Nephron (organoid): ENCODE measurements at regions not wholly inside any gene's neighbourhood (a gene's known extent, or its start where the extent isn't known, plus 50 kb on each side); places are given as distances from the start of the nearest gene placed in this dataset.
"Not testable (repeated sequence)": the region's sequence is repeated elsewhere in the genome, so short reads cannot be mapped to it uniquely, and the experiment has no call there.

Experiments
- H3K27ac Mint-ChIP-seq, 3 experiments: 2 replicates each; pipeline ENCODE4 v1.8.0; 2020; ENCODE audit warnings: mixed read lengths in 3 of 3, mild to moderate bottlenecking in 2 of 3, moderate library complexity in 1 of 3
- H3K27me3 Mint-ChIP-seq: 2 replicates; pipeline ENCODE4 v1.8.0; 2021; ENCODE audit warnings: low read depth, mild to moderate bottlenecking, moderate library complexity, mixed read lengths
- H3K36me3 Mint-ChIP-seq: 2 replicates; pipeline ENCODE4 v1.8.0; 2020; ENCODE audit warnings: low read depth, mixed read lengths
- H3K4me1 Mint-ChIP-seq: 2 replicates; pipeline ENCODE4 v1.8.0; 2020; ENCODE audit warnings: mixed read lengths
- H3K4me3 Mint-ChIP-seq, 3 experiments: 2 replicates each; pipeline ENCODE4 v1.8.0; 2020; ENCODE audit warnings: mild to moderate bottlenecking in 3 of 3, mixed read lengths in 3 of 3, moderate library complexity in 2 of 3
- H3K9me3 Mint-ChIP-seq: 2 replicates; pipeline ENCODE4 v1.8.0; 2020; ENCODE audit warnings: mixed read lengths

- H3K36me3 Mint-ChIP-seq, H3K27ac Mint-ChIP-seq, H3K4me1 Mint-ChIP-seq, H3K9me3 Mint-ChIP-seq, H3K4me3 Mint-ChIP-seq: not testable (repeated sequence)
- H3K27me3 Mint-ChIP-seq: peaks cover 26% of the 10 kb centered on the region
These were observed 81.5 kb downstream of the TRIM69 start for GRCh38 chr15:44817797-44818196.

DNA sequence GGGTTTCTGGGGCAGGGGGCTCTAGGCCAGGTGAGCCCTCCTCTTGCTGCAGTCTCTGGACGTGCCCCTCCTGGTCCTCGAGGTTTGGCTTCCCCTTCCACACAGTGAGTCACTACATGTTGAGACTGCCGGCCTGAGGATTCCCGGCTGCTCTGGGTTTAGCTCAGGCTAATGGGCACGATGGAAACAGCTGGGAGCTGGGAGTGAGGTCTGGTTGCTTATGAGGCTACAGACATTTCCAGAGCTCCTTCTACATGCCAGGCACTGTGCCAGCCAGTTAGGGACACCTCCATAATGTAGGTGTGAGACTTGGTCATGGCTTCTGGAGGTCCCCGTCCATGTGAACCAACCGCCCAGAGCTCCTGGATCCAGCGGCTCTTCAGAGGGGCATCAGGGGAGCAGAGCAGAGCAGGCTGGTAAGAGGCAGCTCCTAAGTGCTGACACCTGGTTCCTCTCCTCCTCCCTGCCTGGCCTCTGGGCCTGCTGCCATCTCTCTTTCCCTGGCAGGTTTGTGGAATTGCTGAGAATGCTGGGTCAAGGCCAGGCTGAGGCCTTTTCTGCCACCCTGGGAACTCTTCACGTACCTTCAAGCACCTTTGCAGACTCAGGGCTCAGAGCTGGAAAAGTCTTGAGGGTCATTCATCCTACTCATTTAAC is 83.1 kb downstream of the TRIM69 start:
- not testable (repeated sequence) for H3K36me3 Mint-ChIP-seq, H3K4me3 Mint-ChIP-seq, H3K4me1 Mint-ChIP-seq, H3K9me3 Mint-ChIP-seq, H3K27ac Mint-ChIP-seq
- peaks cover 16% of the 10 kb centered on the region for H3K27me3 Mint-ChIP-seq

GRCh38 chr15:44820535-44820934 is 84.2 kb downstream of the TRIM69 start:
- not testable (repeated sequence) for H3K4me3 Mint-ChIP-seq, H3K9me3 Mint-ChIP-seq, H3K4me1 Mint-ChIP-seq, H3K27ac Mint-ChIP-seq, H3K36me3 Mint-ChIP-seq
- peaks cover 11% of the 10 kb centered on the region for H3K27me3 Mint-ChIP-seq

- not testable (repeated sequence) for H3K4me3 Mint-ChIP-seq, H3K9me3 Mint-ChIP-seq, H3K4me1 Mint-ChIP-seq, H3K36me3 Mint-ChIP-seq
- peak overlapping the region in 1 of 3 experiments; percentile 17 for H3K27ac Mint-ChIP-seq
- peaks cover 11% of the 10 kb centered on the region for H3K27me3 Mint-ChIP-seq
These were observed 84.6 kb downstream of the TRIM69 start for GRCh38 chr15:44820967-44821366.

DNA sequence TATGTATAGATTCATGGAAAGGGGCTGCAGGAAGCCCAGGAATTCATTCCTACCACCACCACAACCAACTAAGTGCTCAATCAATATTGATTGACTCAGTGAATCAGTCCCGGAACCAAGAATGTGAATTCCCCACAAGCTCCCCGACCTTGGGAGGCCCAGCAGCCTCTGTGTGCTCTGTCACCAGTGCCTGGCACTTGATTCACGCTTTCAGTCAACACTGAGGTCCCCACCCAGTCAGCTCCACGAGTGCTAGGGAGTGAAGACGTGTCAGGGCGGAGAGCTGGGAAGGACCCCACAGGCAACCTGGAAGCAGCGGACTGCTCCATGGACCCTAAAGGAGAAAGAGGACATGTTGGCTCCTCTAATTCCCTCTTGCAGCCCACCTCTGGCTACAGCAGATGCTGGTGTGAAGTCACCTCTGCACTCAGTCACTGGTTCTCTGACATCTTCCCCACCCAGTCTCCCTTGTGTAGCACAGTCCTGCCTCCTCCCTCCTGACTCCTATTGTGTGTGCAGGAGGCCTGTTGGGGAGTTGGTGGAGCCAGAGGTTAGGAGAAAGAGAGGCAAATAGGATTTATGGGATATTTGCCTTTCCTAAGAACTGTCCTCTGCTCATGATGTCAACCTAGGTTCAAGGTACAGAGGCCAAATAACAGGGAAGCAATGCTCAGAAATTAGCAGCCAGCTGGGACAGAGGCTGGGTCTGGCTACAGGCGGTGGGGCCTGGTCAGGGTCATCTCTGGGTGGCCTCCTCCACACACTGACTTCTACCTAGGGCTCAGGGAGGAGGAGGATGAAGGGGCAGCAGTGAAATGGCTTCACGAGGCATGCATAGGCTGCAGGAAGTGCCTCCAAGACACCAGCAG is 88.2 kb downstream of the TRIM69 start:
- H3K27ac Mint-ChIP-seq, H3K9me3 Mint-ChIP-seq, H3K4me3 Mint-ChIP-seq, H3K36me3 Mint-ChIP-seq, H3K27me3 Mint-ChIP-seq, H3K4me1 Mint-ChIP-seq: not testable (repeated sequence)

- H3K4me3 Mint-ChIP-seq, H3K27me3 Mint-ChIP-seq, H3K36me3 Mint-ChIP-seq, H3K4me1 Mint-ChIP-seq, H3K27ac Mint-ChIP-seq, H3K9me3 Mint-ChIP-seq: not testable (repeated sequence)
These were observed 90.3 kb downstream of the TRIM69 start for GRCh38 chr15:44826583-44826982.

GRCh38 chr15:44828229-44828914 is 92.0 kb downstream of the TRIM69 start:
- H3K4me1 Mint-ChIP-seq, H3K27me3 Mint-ChIP-seq, H3K27ac Mint-ChIP-seq: not testable (repeated sequence)

GRCh38 chr15:44829150-44829549 is 92.8 kb downstream of the TRIM69 start:
- H3K9me3 Mint-ChIP-seq, H3K27ac Mint-ChIP-seq, H3K4me1 Mint-ChIP-seq, H3K36me3 Mint-ChIP-seq, H3K4me3 Mint-ChIP-seq, H3K27me3 Mint-ChIP-seq: not testable (repeated sequence)

More at GRCh38 chr15:44828229-44828914, 92.0 kb downstream of the TRIM69 start:
- H3K4me3 Mint-ChIP-seq, H3K9me3 Mint-ChIP-seq, H3K36me3 Mint-ChIP-seq: not testable (repeated sequence)

DNA sequence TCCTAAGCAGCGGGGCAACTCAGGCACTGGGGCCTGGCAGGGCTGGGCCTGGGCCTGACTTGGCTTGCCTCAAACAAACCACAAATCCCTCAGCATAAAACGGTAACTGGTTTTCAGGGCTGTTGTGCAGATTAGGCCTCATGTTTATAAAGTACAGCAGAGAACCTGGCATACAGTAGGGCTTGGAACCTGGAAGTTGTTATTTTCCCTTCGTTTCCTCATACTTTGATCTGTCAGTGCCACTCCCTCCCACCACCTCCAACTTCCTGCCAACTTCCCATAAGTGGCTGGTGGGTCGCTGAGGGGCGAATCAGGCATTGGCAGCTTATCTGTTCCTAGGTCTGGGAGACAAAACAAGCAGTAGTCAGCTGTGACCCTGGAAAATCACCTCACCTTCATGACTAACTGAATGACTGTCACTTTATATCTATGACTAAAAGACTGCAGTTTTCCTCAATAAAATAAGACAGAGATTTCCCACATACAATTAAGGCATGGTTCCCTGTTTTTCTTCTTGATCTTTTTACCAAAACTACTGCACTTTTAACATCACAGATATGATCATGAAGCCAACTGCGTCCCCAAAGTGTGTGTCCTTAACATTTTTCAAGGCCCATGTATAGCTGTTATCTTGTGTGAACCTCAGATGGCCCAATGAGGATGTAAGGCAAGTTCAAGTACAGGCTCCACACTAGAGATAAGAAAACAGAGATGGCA is 94.5 kb downstream of the TRIM69 start:
- not testable (repeated sequence) for H3K27ac Mint-ChIP-seq, H3K27me3 Mint-ChIP-seq, H3K4me1 Mint-ChIP-seq, H3K36me3 Mint-ChIP-seq, H3K4me3 Mint-ChIP-seq, H3K9me3 Mint-ChIP-seq

GRCh38 chr15:44831409-44831741 is 95.0 kb downstream of the TRIM69 start:
- not testable (repeated sequence) for H3K4me3 Mint-ChIP-seq, H3K27me3 Mint-ChIP-seq, H3K27ac Mint-ChIP-seq, H3K36me3 Mint-ChIP-seq, H3K4me1 Mint-ChIP-seq, H3K9me3 Mint-ChIP-seq

DNA sequence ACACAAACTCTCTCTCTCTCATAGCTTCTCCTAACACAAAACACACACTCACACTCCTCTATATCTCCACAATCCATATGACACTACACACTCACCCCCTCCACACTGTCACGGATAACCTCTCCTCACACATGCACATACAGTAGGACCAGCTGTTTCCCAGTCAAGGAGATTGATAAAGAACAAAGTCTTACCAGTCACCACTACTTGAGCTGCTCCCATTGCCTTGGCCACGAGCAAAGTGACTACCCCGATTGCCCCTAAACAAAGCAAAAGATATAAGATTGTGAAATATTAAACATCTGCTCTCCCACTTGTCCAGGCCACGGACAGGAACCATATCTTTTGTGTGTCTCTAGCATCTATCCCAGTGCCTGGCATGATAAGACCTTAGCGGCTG is 95.8 kb downstream of the TRIM69 start:
- not testable (repeated sequence) for H3K27me3 Mint-ChIP-seq, H3K36me3 Mint-ChIP-seq, H3K4me3 Mint-ChIP-seq, H3K27ac Mint-ChIP-seq, H3K4me1 Mint-ChIP-seq, H3K9me3 Mint-ChIP-seq

DNA sequence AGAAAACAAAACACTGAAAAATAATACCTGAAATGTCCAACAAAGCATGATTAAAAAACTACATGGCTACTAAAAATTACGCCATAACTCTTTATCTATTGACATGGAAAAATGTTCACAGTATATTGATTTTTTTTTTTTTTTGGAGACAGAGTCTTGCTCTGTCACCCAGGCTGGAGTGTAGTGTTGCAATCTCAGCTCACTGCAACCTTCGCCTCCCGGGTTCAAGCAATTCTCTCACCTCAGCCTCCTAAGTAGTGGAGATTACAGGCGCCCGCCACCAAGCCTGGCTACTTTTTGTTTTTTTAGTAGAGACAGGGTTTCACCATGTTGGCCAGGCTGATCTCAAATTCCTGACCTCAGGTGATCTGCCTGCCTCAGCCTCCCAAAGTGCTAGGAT is 96.8 kb downstream of the TRIM69 start:
- not testable (repeated sequence) for H3K4me1 Mint-ChIP-seq, H3K27me3 Mint-ChIP-seq, H3K4me3 Mint-ChIP-seq

DNA sequence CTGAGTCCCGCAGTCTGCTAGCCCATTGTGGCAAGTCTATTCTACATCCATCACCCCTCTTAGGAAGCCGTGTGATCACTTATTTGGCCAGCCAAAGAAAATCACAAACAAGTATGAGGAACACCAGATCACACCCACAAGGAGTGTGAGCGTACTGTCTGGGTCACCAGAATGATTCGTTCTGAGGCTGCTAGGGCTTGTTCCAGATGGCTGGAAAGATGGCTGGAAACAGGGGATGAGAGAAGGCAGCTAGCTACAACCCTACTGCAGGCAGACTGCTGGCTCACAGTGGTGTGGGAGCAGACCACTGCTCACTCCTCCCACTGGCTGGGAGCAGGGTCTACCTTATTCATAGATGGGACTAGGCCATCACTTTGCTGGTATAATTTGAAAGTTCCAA is 97.4 kb downstream of the TRIM69 start:
- not testable (repeated sequence) for H3K4me1 Mint-ChIP-seq, H3K4me3 Mint-ChIP-seq, H3K27ac Mint-ChIP-seq, H3K9me3 Mint-ChIP-seq, H3K27me3 Mint-ChIP-seq, H3K36me3 Mint-ChIP-seq

More for the DNA sequence above, 96.8 kb downstream of the TRIM69 start:
- H3K36me3 Mint-ChIP-seq, H3K27ac Mint-ChIP-seq, H3K9me3 Mint-ChIP-seq: not testable (repeated sequence)

- H3K4me3 Mint-ChIP-seq, H3K36me3 Mint-ChIP-seq: not testable (repeated sequence)
These were observed 98.8 kb downstream of the TRIM69 start for GRCh38 chr15:44835082-44835481.

More at GRCh38 chr15:44835082-44835481, 98.8 kb downstream of the TRIM69 start:
- not testable (repeated sequence) for H3K27me3 Mint-ChIP-seq, H3K4me1 Mint-ChIP-seq, H3K27ac Mint-ChIP-seq, H3K9me3 Mint-ChIP-seq
